Left renal cortex interstitium (tissue), 4 donors: ENCODE measurements at regions not wholly inside any gene's neighbourhood (a gene's known extent, or its start where the extent isn't known, plus 50 kb on each side); places are given as distances from the start of the nearest gene placed in this dataset.
"Not testable (repeated sequence)": the region's sequence is repeated elsewhere in the genome, so short reads cannot be mapped to it uniquely, and the experiment has no call there.

Experiments
- DNase-seq, 4 donors: peaks; one replicate each; pipeline ENCODE4 v3.0.0-alpha.2; 2013; ENCODE audit warnings: low read depth in 4 of 4, low spot score in 2 of 4, missing footprints in 1 of 4

DNA sequence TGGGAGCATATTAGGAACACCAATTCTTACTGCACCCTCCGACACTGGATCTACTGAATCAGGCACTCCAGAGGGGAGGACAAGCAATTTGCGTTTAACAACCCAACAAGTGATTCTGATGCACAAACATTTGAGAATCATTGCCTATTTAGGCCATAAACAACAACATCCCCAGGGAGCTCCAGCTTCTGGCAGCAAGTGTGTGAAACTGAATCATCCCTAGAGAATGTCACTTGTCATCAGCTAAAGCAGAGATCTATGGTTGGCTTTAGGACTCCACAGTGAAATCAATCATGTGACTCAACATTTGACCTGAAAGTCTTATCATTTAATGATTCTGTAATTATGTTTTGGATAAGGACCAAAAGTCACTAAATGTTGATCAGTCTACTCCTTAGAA lies 505.0 kb upstream of the FLRT2 start:
- DNase-seq, result no peak

DNA sequence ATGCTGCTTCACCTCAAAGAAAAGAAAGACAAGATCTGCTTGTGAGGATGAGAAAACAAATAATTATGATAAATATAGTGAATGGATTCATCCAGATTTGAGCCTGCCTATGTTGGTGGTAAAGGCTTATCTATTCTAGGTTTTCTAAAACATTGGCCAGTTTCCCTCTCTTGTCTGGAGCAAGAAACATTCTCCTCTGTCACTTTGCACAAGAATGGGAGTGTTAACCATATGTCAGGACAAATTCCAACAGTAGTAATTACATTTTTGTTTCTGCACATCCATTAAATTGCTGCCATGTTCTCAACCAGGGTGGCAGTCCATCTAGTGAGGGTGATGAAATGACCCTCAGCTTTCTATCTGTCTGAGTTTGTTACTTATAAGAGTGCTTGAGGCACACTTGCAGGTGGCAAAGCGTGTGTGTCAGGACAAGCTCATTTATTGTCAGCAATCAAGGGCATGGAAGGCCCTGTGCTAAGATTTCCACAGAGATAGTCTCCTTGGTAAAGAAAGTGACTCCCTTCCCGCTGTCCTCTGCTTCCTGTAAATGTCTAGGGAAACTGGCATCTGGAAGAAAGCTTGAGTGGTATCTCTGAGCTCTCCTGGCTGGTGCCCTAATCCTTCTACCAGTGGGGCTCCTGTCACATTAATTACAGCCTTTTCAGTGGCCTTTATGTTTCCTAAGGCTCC lies 502.1 kb upstream of the FLRT2 start:
- DNase-seq, result no peak

DNA sequence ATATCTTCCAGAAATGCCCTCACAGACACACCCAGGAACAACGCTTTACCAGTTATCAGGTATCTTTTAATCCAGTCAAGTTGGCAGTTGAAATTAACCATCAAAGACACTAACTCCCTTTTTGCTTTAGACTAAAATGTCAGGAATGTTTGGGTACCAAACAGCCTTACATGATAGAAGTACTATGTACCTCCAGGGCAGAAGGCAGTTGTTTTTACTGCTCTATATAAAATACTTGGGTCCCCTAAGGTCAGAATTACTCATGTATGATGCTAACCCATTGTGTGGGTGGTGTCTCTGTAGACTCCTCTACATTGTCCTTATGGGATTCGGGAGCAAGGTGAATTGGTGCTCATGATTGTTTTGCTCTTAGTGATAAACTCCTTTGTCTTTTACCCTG lies 492.5 kb upstream of the FLRT2 start:
- DNase-seq, result no peak

DNA sequence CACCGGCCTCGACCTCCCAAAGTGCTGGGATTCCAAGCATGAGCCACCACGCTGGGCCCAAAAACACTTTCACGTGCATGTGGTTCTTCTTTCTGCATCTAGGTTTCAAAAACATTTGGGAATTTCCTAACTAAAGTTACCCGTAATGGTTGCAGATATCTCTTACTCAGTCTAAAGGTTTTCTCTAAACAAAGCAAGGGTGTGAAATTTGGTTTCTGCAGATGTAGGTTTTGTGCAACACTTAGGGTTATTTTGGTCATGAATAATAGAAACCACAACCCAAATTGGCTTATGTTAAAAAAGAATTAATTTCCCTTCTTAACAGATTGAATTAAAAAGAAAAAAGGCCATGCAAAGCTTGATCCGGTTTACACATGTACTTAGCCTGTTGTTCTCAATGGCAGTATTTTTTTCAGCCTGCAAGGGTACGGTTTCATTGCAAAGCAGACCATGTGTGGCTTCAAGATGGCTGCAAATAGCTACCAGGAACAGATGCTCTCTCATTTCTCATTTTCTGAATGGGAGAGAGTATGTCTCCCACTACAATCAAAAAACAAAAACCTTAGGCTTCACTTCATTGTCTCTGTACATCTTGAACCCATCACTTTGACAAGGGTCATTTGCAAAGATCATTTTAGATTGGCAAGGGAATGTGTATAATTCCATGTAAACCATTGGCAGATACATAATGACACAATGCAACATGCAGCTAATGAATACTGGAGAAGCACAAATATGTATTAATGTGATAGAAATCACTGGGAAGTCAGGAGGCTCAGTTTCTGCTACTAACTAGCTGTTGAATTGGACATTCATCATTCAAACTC lies 491.2 kb upstream of the FLRT2 start:
- DNase-seq, result no peak

DNA sequence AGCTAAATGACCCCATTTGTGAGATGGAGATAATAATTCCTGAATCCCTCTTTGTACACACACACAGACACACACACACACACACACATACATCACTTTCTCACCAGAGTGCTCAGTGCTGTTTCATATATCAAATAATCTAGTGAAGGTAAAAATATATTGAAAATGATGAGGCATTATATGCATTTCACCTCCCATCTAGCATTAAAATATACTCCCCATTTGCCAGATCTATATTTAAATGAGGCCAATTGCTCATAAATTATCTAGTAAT lies 490.7 kb upstream of the FLRT2 start:
- DNase-seq, result no peak

DNA sequence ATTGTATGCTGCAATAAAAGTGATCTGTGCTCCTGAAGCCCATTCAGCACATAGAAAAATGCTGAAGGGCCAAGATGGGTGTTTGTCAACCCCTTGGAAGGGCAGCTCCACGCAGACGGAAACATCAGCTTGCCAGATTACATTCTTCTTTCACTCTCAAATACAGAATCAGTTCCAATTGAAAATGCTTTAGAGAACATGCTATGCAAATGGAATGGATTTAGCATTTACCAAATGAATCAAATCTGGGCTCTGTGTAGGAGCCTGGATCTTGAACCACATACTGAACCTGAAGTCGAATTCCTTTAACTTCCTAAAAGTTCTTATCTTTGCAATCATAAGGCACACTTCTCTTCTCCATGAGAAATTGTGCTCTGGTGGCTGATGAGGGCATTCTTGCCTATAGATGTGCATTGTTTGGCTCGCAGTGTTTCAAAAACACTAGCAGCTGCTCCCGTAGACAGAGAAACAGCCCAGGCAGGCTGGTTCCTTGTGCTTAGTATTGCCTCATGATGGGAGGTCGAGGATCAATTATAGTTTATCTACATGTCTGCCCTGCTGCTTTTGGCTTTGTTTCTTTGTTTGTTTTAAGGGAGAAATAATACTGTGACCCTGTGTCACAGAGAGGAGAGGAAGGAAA lies 489.8 kb upstream of the FLRT2 start:
- DNase-seq, result no peak

DNA sequence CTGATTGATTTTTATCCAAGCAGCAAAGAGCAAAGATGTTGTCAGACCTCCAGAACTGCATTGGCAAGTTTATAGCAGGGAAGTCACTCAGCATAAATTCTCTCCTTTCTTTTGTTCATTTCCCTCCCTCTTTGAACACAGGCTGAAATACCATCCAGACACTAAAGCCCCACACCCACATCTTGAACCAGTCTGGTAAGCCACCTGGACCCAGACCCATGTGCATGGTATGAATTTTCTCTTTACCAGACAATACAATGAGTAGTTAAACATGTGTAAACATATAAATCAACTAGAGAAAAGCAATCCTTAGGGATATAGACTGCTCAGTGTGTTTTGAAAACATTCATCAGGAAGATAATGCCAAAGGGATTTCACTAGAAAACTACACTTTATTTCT lies 488.3 kb upstream of the FLRT2 start:
- DNase-seq, result no peak

DNA sequence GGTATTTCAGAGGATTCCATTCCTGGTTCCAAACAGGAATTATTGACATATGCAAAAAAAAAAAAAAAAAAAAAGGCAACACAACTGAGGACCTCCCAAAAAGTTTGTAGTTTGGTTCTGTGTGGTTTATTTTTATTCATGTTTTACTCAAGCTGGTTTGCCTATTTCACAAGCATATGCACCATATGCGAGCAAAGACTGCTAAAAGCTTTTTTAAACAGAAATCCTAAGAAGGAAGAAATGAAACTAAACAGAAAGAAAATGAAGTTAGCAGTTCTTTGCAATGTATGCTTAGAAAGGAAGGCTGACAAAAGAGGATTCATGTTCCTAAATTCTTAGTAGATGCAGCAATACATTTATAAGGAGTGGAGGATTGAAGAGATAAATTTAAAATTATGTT lies 487.6 kb upstream of the FLRT2 start:
- DNase-seq, result no peak

DNA sequence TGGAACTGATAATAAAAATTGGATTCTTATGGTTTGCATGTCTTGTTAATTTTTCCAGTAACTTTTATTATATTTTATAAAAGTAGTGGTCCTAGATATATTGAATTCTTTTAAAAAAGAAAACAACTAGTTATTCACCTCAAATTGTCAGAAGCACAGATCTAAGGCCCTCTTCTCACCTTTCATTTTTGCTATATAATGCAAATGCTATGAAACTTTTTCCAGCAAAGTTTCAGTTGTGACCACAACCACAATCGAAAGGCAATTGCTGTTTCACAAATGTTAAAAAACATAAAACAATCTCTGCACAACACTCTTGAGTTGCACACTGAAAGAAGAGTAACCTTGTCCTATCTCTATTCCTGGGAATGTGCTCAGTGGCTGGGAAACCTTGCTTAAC lies 479.8 kb upstream of the FLRT2 start:
- DNase-seq, result no peak

DNA sequence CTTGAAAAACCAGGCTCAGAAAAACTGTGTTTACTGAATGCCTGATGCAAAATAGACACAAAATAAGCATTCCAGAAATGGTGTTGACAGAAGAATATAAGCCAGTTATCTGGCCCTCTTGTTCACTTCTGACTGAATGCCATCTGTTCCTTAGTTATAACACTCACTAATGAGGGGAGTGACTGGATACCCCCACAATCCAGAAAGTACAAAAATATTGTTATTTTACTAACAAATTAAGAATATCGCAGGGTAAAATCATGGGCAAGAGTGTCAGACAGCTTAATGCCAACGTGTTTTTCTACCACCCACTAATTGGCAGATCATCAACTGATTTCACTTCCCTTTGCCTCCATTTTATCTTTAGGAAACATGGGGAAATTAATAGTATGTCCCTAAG lies 477.3 kb upstream of the FLRT2 start:
- DNase-seq, result no peak

DNA sequence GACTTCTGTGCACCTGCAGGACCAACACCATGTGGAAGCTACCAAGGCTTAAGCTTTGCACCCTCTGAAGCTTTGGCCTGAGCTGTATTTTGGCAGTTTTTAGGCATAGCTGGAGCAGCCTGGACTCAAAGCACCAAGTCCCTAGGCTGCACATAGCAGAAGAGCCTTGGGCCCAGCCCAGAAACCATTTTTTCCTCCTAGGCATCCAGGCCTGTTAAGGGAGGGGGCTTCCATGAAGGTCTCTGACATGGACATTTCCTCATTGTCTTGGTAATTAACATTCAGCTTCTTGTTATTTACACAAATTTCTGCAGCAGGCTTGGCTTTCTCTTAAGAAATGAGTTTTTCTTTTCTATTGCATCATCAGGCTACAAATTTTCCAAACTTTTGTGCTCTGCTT lies 475.8 kb upstream of the FLRT2 start:
- no peak for DNase-seq

DNA sequence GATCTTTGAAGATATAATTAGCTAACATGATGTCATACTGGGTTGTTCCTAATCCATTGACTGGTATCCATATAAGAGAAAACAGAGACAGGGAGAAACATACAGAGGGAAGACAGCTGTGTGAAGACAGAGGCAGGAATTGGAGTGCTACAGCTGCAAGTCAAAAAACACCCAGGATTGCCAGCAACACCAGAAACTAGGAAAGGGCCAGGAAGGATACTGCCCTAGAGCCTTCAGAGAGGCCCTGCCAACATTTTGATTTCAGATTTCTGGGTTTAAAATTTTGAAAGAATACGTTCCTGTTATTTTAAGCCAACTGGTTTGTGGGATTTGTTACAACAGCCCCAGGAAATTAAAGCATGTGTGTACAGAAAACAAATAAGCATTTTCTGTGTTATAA lies 473.7 kb upstream of the FLRT2 start:
- no peak for DNase-seq

DNA sequence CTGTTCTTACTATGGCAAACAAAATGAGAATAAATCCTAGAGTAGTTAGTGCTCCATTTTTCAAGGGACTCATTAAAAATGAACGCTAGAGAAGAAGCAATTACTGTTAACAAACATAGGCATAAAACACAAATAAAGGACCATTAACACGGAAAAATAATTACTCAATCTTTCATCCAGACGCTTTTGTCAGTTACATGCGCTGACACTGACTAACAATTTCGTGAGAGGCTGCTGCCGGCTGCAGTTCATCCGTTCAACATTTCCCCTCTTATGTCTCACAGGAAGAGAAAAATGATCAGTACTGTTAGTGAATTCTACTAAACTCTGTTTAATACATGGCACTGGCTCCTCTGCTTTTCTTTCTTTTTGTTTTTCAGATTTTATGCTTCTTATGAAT lies 472.7 kb upstream of the FLRT2 start:
- DNase-seq, result peak in 1 of 4 donors; percentile 3

DNA sequence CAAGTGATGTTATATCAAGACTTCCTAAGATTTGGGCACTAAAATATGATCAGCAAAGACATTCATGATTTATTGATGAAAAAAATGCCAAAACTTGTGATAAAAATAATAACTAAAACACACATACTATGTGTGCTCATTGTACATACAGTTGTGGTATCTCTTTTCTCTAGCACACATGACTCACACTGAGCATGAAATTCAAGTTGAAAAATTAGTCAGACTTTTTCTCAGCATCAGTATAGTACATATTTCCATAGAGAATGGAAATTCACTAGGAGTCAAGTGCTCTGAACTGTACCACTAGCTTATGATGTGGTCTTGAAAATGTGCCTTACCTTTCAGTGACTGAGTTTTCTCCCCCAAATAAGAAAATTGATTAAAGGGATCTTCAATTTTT lies 471.8 kb upstream of the FLRT2 start:
- no peak for DNase-seq

DNA sequence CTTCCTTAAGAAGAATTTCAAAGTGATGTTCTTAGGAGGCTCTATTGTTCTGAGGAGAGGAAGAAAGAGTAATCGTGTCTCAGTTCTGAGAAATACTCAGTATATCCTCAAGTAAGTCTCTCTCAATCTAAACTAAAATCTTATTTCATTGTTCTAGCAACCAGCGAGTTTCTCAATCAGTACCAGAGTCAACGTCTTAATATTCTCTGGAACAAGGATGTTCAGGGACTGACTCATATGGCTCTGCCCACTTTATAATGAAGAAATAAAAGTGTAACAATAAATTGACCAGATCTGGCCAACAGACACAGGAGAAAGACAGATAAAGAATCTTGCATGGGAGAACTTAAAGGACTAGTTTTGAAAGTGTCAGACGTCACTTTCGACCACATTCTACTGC lies 469.8 kb upstream of the FLRT2 start:
- DNase-seq, result no peak

DNA sequence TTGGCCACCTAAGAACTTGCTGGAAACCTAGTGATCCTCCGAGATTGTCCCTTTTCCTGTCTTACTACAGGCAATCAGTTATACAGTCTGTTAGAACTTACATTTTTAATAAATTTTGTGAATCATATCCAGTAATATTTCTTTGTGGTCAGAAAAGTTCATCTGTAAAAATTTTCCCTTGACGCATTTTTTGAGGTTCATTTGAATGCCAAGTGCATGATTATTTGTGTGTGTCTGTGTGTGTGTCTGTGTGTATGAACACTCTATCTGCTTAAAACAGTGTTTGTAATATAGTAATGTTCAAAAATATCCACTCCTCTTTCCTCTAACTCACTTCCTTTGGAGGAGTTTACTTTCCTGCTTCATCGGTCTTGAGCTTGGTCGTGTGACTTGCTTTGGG lies 468.7 kb upstream of the FLRT2 start:
- DNase-seq, result no peak

DNA sequence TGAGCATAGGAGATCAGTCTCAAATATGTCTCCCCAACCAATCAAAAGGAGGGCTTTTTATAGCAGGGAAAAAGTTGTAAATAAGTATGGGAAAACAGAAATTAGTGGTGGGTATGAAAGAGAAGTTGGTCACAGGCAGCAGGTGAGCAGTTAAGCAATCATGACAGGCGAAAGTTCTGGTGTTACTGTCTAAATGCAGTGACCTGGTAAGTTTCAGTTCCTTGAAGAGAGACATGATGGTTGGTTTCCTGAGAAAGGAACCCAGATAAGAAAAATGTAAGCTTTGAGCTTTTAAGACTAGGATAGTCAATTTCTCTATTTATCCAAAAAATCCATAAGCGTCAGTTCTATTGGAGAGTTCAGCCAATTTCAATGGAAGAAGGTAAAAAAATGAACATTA lies 466.2 kb upstream of the FLRT2 start:
- DNase-seq, result no peak

DNA sequence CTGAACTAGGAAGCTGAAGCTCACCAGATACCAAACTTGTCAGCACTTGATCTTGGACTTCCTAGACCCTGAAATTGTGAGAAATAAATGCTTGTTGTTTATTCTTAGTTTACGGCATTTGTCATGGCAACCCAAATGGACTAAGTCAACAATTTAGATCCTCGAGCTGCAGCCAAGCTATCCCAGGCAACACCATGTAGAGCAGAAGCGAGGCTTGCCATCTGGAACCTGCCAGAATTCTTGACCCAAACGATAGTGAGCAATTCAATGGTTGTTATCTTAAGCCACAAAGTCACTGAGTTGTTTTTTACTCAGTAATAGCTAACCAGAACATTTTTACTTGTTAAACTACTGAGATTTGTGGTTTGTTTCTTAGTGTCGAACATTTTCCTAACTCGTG lies 458.5 kb upstream of the FLRT2 start:
- DNase-seq, result no peak

DNA sequence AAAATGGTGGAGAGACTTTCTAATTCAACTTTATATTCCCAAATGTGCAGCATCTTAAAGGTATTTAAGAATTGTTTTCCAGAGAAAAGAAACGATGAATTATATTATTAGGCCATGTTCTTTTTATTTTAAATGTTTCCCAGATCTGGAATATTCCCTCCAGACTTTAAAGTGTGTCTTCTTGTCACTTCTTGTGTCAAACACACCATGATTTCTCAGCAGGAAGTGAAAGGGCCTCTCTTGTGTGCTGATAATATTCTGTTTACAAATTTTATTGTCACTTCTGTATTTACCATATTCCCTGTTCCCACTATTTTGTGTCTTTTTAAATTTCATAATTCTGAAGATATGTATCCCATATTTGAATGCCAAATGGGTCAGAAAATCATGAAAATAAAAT lies 455.0 kb upstream of the FLRT2 start:
- DNase-seq, result no peak

DNA sequence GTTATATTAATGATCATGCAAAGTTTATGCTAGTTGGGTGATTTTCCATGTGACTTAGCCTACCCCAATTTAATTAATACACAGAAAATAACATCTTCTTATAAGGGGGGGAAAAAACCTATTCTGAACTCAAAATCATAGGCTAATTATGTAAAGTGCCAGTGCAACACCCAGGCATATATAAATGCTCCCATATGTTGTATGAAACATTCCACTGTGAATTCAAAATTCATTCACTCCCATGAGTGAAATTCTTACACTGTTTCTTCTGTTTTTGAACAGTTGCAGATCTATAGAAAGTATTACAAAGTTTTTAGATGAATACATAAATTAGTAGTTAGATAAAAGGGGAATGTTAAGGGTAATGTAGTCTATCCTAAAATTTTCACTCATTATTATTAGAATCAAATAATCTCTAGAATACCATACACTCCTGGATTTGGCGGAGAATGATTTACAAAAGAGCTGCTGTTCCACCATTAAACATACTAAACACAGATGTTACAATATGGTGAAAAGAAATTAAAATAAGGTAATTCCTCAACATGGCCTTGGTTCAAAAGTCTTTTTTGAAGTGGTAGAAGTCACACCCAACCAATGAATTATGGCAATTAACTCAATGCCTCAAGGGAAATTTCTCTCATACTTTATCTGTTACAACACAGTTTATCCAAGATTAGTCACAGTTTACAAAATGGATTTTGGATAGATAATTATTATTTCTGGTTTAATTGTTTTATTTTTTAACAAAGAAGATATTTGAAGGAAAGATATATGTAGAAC lies 454.1 kb upstream of the FLRT2 start:
- no peak for DNase-seq

DNA sequence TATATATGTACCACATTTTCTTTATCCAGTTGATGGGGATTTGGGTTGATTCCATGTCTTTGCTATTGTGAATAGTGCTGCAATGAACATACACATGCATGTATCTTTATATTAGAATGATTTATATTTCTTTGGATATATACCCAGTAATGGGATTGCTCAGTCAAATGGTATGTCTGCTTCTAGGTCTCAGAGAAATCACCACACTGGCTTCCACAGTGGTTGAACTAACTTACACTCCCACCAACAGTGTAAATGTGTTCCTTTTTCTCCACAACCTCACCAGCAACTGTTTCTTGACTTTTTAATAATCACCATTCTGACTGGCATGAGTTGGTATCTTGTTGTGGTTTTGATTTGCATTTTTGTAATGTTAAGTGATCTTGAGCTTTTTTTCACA lies 452.2 kb upstream of the FLRT2 start:
- not testable (repeated sequence) for DNase-seq
